HG03159 (cell line): ENCODE measurements at regions not wholly inside any gene's neighbourhood (a gene's known extent, or its start where the extent isn't known, plus 50 kb on each side); places are given as distances from the start of the nearest gene placed in this dataset.

Source experiments
- ATAC-seq: cut with Tn5 transposase; IDR thresholded peaks from one replicate; pipeline ENCODE4 v1.9.1; 2021; ENCODE audit warnings: mild to moderate bottlenecking, moderate library complexity; ENCODE audit not compliant: unreplicated experiment

DNA sequence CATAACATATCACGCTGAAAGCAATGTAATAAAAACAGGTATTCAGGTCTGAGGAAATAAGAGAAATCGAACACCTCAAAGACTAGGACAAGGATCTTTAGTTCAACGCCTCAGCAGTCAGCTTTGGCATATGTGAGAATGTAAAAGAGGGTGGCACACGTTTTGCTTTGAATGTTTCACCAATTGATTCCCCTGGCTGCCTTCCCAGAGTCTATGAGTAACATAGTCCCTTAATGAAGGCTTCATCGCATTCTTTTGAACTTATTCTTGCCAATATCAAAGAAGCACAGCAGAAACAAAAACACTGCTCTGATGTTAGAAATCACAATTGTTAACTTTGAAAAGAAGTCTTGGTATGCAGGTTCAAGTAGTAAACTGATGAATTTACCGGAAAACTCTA, 764.8 kb downstream of the ADGRL2 start:
- ATAC-seq = no peak

- ATAC-seq = no peak
Observed at GRCh38 chr1:82565146-82565545, 764.4 kb downstream of the ADGRL2 start.

- ATAC-seq = no peak
Observed at GRCh38 chr1:82564333-82564732, 763.6 kb downstream of the ADGRL2 start.

DNA sequence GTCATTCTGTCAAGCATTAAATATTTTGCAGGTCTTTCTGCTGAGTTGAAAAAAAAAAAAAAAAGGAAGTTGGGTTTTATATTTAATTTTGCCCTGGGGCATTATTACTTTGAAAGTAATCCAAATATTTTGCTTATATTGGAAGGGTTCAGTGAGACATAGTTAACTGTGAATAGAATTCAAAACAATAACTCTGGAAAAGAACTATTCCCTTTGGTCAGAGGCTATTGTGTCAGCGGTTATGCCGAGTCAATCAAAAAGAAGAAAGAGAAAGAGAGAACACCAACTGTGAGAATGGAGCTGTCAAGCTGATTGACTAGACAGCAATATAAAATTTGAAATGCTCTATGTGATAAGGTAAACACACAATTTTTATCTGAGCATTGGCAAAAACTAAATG, 761.7 kb downstream of the ADGRL2 start:
- ATAC-seq = no peak

DNA sequence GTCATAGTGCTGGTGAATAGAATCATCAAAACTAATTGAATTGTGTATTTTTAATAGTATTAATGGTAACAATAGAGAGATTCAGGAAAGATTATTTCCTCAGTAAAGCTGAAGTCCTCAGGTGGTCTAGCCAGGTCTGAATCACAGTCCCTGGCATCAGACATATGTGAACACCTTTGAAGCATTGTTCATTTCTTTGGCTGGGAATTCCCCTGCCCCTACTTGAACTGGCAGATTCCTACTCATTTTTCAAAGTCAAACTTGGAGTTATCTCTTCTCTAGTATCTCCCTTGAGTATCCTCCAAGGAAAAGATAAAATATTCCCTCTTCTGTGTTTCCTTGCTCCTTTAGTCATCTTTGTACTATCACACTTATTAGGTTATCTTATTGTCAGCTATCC, 759.8 kb downstream of the ADGRL2 start:
- no peak for ATAC-seq

DNA sequence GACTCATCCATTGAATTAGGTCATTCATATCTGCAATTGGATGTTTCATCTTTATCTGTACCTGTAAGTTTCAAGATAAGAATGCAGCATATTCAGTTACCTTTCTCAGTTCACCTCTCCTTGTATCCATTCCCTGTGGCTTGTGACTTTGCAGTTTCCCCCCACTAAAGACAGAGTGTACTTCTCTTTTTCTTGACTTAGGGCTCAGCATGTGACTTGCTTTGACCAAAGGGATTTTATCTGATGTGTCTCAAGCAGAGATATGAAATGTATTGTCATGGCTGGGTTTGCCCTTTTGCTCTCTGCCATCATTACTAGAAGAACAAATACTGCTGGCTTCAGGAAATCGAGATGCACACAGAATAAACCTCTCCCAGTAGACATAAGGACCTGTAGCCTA, 754.8 kb downstream of the ADGRL2 start:
- ATAC-seq = no peak

- ATAC-seq = no peak
Observed at GRCh38 chr1:82549841-82550240, 749.1 kb downstream of the ADGRL2 start.

DNA sequence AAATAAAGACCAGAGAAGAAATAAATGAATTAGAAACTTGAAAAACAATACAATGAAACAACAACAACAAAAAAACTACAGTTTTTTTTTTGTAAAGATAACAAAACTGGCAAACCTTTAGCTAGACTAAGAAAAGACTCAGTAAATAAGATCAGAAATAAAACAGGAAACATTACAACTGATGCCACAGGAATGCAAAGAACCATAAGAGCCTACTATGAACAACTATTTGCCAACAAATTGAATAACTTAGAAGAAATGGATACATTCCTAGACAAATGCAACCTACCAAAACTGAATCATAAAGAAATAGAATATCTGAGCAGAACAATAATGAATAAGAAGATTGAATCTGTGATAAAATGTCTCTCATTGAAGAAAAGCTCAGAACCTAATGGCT, 742.0 kb downstream of the ADGRL2 start:
- no peak for ATAC-seq

- no peak for ATAC-seq
Observed at GRCh38 chr1:82542141-82542540, 741.4 kb downstream of the ADGRL2 start.

DNA sequence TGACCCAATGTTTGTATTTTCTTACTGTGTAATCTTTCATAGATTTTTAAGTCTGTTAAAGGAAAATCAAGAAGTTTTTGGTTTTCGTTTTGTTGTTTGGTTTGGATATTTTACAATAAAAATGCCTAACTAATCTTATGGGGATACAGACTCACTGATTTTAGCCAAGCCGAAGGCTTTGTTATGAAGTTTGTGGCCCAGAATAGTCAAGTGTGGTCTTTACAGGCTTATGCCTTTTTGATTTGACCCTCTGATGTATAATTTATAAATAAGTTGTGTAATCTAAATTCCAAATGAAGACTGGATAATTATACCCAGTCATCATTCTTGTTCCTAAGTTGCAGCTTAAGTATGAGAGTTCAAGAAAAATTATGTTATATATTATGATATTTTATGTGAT, 739.3 kb downstream of the ADGRL2 start:
- ATAC-seq = no peak

GRCh38 chr1:82538876-82539275, 738.1 kb downstream of the ADGRL2 start:
- ATAC-seq = no peak

DNA sequence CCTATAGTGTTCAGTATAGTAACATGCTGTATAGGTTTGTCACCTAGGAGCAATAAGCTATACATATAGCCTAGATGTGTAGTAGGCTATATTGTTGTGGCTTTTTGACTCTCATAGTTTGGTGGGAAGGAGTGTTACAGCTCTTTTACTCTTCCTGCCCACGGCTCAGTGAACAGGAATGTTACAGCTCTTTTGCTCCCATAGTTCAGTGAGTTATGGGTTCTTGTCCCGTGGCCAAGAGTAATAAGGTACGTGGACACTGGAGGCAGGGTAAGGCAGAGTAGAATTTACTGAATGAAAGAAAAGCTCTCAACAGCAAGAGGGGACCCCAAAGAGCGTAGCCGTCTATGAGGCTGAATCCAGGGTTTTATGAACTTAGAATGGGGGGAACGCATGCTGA, 734.3 kb downstream of the ADGRL2 start:
- ATAC-seq = no peak

GRCh38 chr1:82525378-82525777, 724.6 kb downstream of the ADGRL2 start:
- ATAC-seq = no peak

- ATAC-seq = no peak
Observed at GRCh38 chr1:82520611-82521010, 719.9 kb downstream of the ADGRL2 start.

DNA sequence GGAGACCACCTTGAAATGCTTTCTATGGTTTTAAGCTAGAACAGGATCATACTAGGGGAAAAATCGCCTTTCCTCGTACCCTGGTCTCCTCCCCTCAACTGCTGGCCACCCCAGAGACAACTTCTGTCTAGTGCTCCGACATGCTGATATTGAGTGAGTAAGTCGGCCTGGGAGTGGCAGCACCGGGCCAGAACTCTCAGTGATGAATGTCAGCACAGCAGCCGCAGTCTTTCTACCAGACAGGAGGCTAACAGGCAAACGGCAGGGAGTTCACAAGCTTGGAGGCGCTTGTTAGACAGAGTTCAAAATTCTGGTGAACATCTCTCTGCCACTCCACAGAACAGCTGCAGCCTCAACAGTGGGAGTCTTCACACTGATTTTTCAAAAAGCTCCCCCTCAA, 716.9 kb downstream of the ADGRL2 start:
- no peak for ATAC-seq

DNA sequence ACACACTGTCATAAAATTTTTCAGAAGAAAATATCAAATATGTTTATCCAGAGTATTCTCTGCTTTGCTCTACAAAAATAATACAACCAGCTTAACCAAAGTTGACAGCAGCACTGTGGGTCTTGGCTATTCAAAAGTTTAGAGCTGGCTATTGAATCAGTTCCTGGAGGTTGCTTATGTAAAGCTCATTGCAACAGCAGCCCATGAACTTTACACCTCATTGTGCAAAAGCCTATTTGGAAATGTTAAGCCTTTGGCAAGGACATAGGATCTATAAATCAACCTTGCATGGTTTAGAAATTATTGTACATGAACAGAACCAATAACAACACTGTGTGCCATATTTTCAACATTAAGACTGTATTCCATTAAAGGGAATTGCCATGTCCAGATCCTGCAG, 714.9 kb downstream of the ADGRL2 start:
- ATAC-seq = no peak

GRCh38 chr1:82511441-82511840, 710.7 kb downstream of the ADGRL2 start:
- ATAC-seq = no peak

GRCh38 chr1:82510431-82510830, 709.7 kb downstream of the ADGRL2 start:
- no peak for ATAC-seq

DNA sequence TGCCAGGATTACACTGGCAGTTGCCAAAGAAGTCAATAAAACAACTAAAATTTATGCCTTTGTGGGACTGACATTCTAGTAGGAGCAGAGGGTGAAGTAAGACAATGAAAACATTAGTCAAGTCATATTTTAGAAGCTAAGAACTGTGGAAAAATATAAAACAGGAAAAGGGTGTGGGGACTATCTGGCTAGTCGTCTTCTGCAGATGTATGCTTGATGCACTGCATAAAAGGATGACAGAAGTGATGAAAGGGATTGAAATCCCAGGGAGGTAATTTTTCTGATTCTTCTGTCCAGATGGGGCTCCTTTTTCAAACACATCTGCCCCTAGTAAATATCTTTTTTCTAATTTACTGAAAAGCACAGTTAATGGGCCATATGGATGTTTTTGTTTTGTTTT, 706.3 kb downstream of the ADGRL2 start:
- ATAC-seq = no peak

DNA sequence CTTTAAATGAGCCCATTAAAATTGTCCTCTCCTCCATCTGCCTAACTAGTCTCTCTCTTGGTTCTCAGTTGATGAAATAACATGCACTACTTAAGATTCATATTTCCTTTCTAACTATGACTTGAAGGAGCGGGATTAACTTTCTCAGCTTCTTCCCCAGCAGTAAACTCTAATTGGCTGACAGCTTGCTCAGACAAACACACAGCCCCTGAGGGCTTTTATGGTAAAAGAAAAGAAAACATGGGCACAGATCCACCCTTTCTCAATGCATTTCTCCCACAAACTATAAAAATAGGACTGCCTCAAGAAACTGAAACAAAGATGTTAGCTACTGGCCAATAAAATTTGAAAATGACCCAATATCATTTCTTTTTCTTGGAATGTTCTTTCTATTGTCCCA, 703.1 kb downstream of the ADGRL2 start:
- no peak for ATAC-seq

- no peak for ATAC-seq
Observed at GRCh38 chr1:82499022-82499421, 698.3 kb downstream of the ADGRL2 start.

GRCh38 chr1:82494117-82494516, 693.4 kb downstream of the ADGRL2 start:
- no peak for ATAC-seq

DNA sequence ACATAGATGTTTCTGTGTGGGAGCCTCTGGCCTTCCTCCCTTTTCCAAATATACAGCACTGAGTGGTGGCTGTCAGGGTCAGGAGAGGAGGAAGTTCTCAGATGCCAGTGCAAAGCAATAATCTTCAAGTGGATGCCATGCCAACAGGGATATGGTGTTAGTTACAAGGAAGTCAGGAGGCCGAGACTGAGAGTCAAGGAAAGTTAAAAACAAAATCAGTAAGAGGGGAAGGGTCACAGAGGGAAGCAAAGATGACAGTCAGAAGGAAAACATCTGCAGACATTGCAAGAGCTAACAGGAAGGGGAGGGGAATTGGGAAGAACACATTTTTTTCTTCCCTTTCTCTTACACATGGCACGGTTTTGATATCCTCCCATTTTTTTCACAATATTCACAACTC, 691.4 kb downstream of the ADGRL2 start:
- no peak for ATAC-seq
